Brain microvascular endothelial cell (primary cell): ENCODE measurements at regions not wholly inside any gene's neighbourhood (a gene's known extent, or its start where the extent isn't known, plus 50 kb on each side); places are given as distances from the start of the nearest gene placed in this dataset.

Experiments
- DNase-seq: peaks from one replicate; pipeline ENCODE4 v3.0.0-alpha.2; 2020
- H3K27ac ChIP-seq: fragments of 250-450 bp; sonication (Bioruptor Pico); 2 replicates; pipeline ENCODE4 v1.5.1; 2020; ENCODE audit warnings: mild to moderate bottlenecking, moderate library complexity
- H3K27me3 ChIP-seq: fragments of 250-450 bp; sonication (Bioruptor Pico); replicated peaks from 2 replicates; pipeline ENCODE4 v1.5.1; 2020; ENCODE audit warnings: mild to moderate bottlenecking
- H3K36me3 ChIP-seq: fragments of 250-450 bp; sonication (Bioruptor Pico); replicated peaks from 2 replicates; pipeline ENCODE4 v1.5.1; 2020; ENCODE audit warnings: mild to moderate bottlenecking
- H3K4me3 ChIP-seq: 2 replicates; pipeline ENCODE4 v1.5.1; 2011; ENCODE audit warnings: low read depth, mild to moderate bottlenecking, control low read depth, low read length, moderate library complexity
- in situ Hi-C: cut with HindIII; loops from 2 replicates; pipeline ENCODE4 v1.10.0; 2017; ENCODE audit warnings: low sequenced_read_pairs, low pct_ligation_motif_present
- TF ChIP-seq, protein P1 (sequence below): IDR thresholded peaks from 2 replicates; pipeline ENCODE4 v1.5.1; 2011; ENCODE audit warnings: low read depth, mild to moderate bottlenecking, moderate library complexity, low read length, control low read depth, inconsistent platforms; ENCODE audit errors: missing control alignments

DNA sequence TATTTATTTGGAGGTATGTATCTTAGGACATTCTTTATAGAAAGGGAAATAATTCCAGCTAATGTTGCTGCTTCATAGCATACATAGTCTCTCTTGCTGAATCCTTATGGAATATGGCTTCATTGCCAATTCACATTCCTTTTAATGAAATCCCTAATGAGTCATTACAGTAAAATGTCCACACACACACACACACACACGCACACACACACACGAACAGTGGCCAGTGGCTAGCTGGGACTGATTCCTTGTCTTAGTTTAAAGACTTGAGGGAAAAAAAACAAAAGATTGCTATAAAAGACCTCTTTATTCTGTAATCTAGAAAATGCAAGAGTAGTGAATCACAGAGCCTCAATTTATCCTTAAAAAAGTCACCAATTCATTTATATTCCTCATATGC lies 301.6 kb downstream of the SLITRK6 start:
- no peaks in the 10 kb centered on the region for H3K36me3 ChIP-seq
- no peaks in the 10 kb centered on the region for H3K27me3 ChIP-seq
- TF ChIP-seq, protein P1, sequence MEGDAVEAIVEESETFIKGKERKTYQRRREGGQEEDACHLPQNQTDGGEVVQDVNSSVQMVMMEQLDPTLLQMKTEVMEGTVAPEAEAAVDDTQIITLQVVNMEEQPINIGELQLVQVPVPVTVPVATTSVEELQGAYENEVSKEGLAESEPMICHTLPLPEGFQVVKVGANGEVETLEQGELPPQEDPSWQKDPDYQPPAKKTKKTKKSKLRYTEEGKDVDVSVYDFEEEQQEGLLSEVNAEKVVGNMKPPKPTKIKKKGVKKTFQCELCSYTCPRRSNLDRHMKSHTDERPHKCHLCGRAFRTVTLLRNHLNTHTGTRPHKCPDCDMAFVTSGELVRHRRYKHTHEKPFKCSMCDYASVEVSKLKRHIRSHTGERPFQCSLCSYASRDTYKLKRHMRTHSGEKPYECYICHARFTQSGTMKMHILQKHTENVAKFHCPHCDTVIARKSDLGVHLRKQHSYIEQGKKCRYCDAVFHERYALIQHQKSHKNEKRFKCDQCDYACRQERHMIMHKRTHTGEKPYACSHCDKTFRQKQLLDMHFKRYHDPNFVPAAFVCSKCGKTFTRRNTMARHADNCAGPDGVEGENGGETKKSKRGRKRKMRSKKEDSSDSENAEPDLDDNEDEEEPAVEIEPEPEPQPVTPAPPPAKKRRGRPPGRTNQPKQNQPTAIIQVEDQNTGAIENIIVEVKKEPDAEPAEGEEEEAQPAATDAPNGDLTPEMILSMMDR, result no peak
- H3K27ac ChIP-seq, result peak overlapping the region; percentile 18
- DNase-seq, result peak; percentile 99
- no peak overlapping the region for H3K4me3 ChIP-seq
- in situ Hi-C loops, result no loop called here

DNA sequence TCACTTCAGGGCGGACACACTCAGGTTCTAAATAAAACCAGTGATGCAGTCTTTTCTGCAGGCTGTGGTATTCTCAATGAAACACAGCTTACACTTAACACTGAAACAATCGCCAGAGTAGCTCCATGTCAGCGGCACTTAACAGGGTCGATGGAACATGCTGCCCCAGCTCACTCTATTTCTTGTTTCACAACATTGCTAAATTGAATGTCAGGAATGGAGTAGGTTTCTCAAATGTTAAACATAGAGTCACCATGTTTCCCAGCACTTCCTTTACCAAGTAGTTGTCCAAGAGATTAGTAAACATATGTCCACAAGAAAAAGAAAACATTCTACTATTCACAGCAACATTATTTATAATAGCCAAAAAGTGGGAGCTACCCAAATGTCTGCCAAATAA lies 306.9 kb downstream of the SLITRK6 start:
- no peak overlapping the region for H3K4me3 ChIP-seq
- no peak for DNase-seq
- no peaks in the 10 kb centered on the region for H3K27me3 ChIP-seq
- TF ChIP-seq, protein P1, result no peak
- H3K36me3 ChIP-seq, result no peaks in the 10 kb centered on the region
- in situ Hi-C loops, result no loop called here
- no peak overlapping the region for H3K27ac ChIP-seq

DNA sequence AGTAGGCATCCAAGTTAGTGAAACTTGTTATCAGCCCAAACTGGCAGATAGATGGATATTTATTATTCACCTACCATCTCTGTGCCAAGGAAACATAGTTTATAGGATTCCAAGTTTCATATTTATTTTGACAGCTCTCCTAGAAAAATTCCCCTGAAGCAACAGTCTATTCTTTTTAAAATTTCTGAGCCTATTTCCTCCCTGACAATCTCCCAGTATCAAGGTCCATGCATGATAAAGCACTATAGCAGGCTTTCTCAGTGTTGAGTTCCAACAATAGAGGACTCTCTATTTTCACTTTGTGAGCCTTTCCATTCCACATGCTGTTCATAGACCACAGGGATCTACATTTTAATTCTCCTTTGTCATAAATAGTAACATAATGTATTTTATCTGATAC lies 312.6 kb downstream of the SLITRK6 start:
- in situ Hi-C loops, result no loop called here
- Histone ChIP-seq H3K27me3 (no peaks in the 10 kb centered on the region), H3K4me3 (no peak overlapping the region), H3K36me3 (no peaks in the 10 kb centered on the region), H3K27ac (no peak overlapping the region)
- TF ChIP-seq, protein P1, result no peak
- DNase-seq, result no peak

DNA sequence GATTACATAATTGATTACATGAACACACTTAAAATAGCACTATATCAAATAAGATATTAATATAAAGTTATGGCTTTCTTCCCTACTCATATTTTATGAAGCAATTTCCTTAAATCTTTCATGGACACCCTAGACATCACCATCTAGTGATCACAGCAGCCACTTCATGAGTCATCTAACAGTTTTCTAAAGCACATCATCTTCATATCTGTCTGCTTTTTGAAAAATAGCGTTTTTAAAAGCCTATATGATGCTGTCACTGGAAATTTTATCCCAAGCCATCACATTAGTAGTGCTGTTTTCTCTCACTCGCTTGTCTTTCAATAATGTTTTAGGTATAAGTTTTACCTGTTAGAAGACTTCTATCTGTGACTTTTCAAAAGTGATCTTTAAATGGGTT lies 326.1 kb downstream of the SLITRK6 start:
- Histone ChIP-seq H3K27ac (no peak overlapping the region), H3K27me3 (no peaks in the 10 kb centered on the region), H3K4me3 (no peak overlapping the region), H3K36me3 (no peaks in the 10 kb centered on the region)
- in situ Hi-C loops, result no loop called here
- DNase-seq, result no peak
- TF ChIP-seq, protein P1, result no peak

DNA sequence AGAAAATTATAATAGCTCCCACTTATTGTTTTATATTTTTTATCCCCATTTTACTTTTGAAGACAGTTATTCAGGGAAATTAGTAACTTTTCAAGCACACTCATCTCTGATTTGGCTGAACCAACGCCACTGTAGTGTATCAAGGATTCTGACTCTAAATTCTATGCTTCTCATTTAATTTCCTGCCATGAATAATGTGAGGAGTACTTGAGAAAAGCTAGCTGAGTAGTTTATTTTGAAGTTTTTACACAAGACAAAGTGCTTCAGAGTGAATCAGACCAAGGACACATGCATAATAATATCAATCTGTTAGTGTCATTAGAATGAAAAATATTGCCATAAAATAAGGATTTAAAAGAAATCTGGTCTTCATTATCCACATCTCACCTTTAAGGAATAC lies 329.9 kb downstream of the SLITRK6 start:
- Histone ChIP-seq H3K36me3 (no peaks in the 10 kb centered on the region), H3K27me3 (no peaks in the 10 kb centered on the region), H3K27ac (no peak overlapping the region), H3K4me3 (no peak overlapping the region)
- DNase-seq, result no peak
- in situ Hi-C loops, result no loop called here
- TF ChIP-seq, protein P1, result no peak

DNA sequence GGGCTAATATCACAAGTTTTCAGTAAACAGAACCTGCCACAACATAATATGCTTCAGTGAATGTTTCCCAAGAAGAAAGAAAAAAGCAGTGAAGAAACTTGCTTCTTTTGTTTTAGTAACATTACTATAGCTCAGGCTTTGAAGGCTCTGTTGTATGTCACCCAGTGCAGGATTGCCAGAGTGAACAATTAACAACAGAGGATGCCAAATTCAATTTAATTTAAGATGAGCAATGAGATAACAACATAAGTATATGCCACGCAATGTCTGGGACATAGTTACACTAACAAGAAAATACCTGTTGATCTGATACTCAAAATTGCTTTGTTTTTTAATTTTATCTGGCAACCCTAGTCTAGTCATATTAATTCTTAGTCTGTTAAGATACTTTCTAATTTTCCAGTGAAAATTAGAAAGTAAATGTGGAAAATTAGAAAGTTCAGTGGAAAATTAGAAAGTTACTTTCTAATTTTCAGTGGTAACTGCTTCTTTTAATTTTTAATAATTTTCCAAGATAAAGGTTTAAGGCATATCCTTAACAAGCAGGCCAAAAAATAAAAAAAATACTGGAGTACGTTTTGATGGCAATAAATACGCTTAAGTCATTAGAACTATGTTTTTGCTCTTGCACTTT lies 336.3 kb downstream of the SLITRK6 start:
- no peak for DNase-seq
- TF ChIP-seq, protein P1, result no peak
- no peak overlapping the region for H3K4me3 ChIP-seq
- H3K27me3 ChIP-seq, result no peaks in the 10 kb centered on the region
- no peak overlapping the region for H3K27ac ChIP-seq
- no peaks in the 10 kb centered on the region for H3K36me3 ChIP-seq
- in situ Hi-C loops, result no loop called here
